Endothelial cell of umbilical vein (primary cell): ENCODE measurements at regions not wholly inside any gene's neighbourhood (a gene's known extent, or its start where the extent isn't known, plus 50 kb on each side); places are given as distances from the start of the nearest gene placed in this dataset.

ENCODE experiments used
- CTCF ChIP-seq, 2 donors: IDR thresholded peaks; 1 replicate in 1 of 2; 2 replicates in 1 of 2; pipeline ENCODE4 v1.5.1; 2011; ENCODE audit warnings: low read length in 2 of 2, mild to moderate bottlenecking in 2 of 2, moderate library complexity in 2 of 2, control low read depth in 1 of 2, inconsistent platforms in 1 of 2, low read depth in 1 of 2; ENCODE audit not compliant: insufficient read depth in 1 of 2; ENCODE audit errors: extremely low read depth in 1 of 2
- EZH2 ChIP-seq: IDR thresholded peaks from 2 replicates; pipeline ENCODE4 v1.6.1; 2012; ENCODE audit warnings: borderline replicate concordance, low read depth, mild to moderate bottlenecking, moderate library complexity, low read length, inconsistent platforms; ENCODE audit not compliant: severe bottlenecking
- FOS ChIP-seq: IDR thresholded peaks from 2 replicates; pipeline ENCODE4 v1.6.1; 2011; ENCODE audit warnings: mild to moderate bottlenecking, low read length, moderate library complexity, borderline replicate concordance; ENCODE audit not compliant: insufficient read depth
- JUN ChIP-seq: IDR thresholded peaks from 2 replicates; pipeline ENCODE4 v1.6.1; 2011; ENCODE audit warnings: borderline replicate concordance, low read depth; ENCODE audit not compliant: insufficient read length, insufficient read depth
- MAX ChIP-seq: IDR thresholded peaks from 2 replicates; pipeline ENCODE4 v1.6.1; 2011; ENCODE audit not compliant: insufficient read depth, insufficient read length
- MYC ChIP-seq: IDR thresholded peaks from one replicate; pipeline ENCODE4 v1.6.1; 2011; ENCODE audit warnings: mild to moderate bottlenecking, low read depth, low read length
- POLR2A ChIP-seq: IDR thresholded peaks from 2 replicates; pipeline ENCODE4 v1.6.1; 2012; ENCODE audit warnings: low read depth, mild to moderate bottlenecking, control low read depth, low read length
- POLR2AphosphoS5 ChIP-seq: IDR thresholded peaks from 2 replicates; pipeline ENCODE4 v1.6.1; 2012; ENCODE audit warnings: low read depth, mild to moderate bottlenecking, control low read depth, low read length, moderate library complexity; ENCODE audit not compliant: insufficient read depth

DNA sequence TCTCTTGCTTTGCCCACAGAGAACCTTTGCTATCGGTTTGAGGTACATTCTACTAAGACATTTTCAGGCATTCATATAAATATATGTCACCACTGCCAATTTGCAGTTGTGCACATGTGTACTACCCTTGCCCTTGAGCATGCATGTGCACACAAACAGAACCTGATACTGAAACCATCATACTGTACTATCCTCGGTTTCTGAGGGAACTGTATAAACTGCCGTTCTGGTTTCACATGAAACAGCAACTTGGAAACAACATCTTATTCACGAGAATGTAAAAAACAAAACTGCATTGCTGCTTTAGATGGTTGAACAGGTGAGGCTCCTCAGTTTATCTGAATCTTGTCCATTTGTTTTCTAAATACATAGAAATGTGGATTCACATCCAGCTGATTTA, 151.2 kb upstream of the TMEM170B start:
- TF ChIP-seq POLR2AphosphoS5 (no peak), POLR2A (no peak), EZH2 (no peak), CTCF (IDR thresholded peaks at IDR 0.05; ENCODE audit: extremely low read depth in 1 of 2, insufficient read depth in 1 of 2, low read depth in 1 of 2, low read length in 2 of 2) (no peak), MAX (no peak), MYC (no peak), JUN (no peak), FOS (no peak)
